Epithelial cell of esophagus (primary cell): ENCODE measurements at regions not wholly inside any gene's neighbourhood (a gene's known extent, or its start where the extent isn't known, plus 50 kb on each side); places are given as distances from the start of the nearest gene placed in this dataset.
A peak's percentile ranks its signal among the peaks of the same experiment; 100 is the strongest.

Experiments
- DNase-seq: peaks from one replicate; pipeline ENCODE4 v3.0.0; 2010; ENCODE audit warnings: low read depth
- H3K4me3 ChIP-seq: 2 replicates; pipeline ENCODE4 v1.5.1; 2011; ENCODE audit warnings: mild to moderate bottlenecking, low read length, control low read depth
- CTCF ChIP-seq: IDR thresholded peaks from 2 replicates; pipeline ENCODE4 v1.5.1; 2011; ENCODE audit warnings: low read depth, mild to moderate bottlenecking, low read length, control low read depth, inconsistent platforms; ENCODE audit not compliant: insufficient read depth; ENCODE audit errors: missing control alignments

GRCh38 chr13:99436686-99437416, 64.4 kb upstream of the TM9SF2 start:
- TF ChIP-seq CTCF, result peak; percentile 92
- peak; percentile 82 for DNase-seq
- no peak overlapping the region for H3K4me3 ChIP-seq

GRCh38 chr13:99439048-99439447, 62.2 kb upstream of the TM9SF2 start:
- no peak for DNase-seq
- H3K4me3 ChIP-seq, result no peak overlapping the region
- TF ChIP-seq CTCF, result no peak

- no peak for TF ChIP-seq CTCF
- H3K4me3 ChIP-seq, result no peak overlapping the region
- peak; percentile 28 for DNase-seq
Measured at GRCh38 chr13:99439850-99440604, 61.2 kb upstream of the TM9SF2 start.

GRCh38 chr13:99442273-99442895, 58.9 kb upstream of the TM9SF2 start:
- peak; percentile 61 for DNase-seq
- peak; percentile 97 for TF ChIP-seq CTCF
- no peak overlapping the region for H3K4me3 ChIP-seq

GRCh38 chr13:99446242-99446641, 55.0 kb upstream of the TM9SF2 start:
- H3K4me3 ChIP-seq, result no peak overlapping the region
- no peak for DNase-seq
- no peak for TF ChIP-seq CTCF

- TF ChIP-seq CTCF, result no peak
- DNase-seq, result no peak
Measured at GRCh38 chr13:99448546-99448945, 52.7 kb upstream of the TM9SF2 start.

More at GRCh38 chr13:99448546-99448945, 52.7 kb upstream of the TM9SF2 start:
- H3K4me3 ChIP-seq, result no peak overlapping the region
